Fibroblast of gingiva (primary cell): ENCODE measurements at regions not wholly inside any gene's neighbourhood (a gene's known extent, or its start where the extent isn't known, plus 50 kb on each side); places are given as distances from the start of the nearest gene placed in this dataset.
A peak's percentile ranks its signal among the peaks of the same experiment; 100 is the strongest.

Experiments used
- DNase-seq: peaks from one replicate; pipeline ENCODE4 v3.0.0-alpha.2; 2011; ENCODE audit warnings: low read depth

- DNase-seq: no peak
Observed at GRCh38 chr12:44961887-44962286, 85.8 kb upstream of the NELL2 start.

- no peak for DNase-seq
Observed at GRCh38 chr12:44960856-44961255, 84.7 kb upstream of the NELL2 start.

GRCh38 chr12:44960423-44960822, 84.3 kb upstream of the NELL2 start:
- no peak for DNase-seq

GRCh38 chr12:44947163-44947562, 71.0 kb upstream of the NELL2 start:
- DNase-seq: no peak

GRCh38 chr12:44942714-44943113, 66.6 kb upstream of the NELL2 start:
- DNase-seq: no peak

- DNase-seq: peak; percentile 50
Observed at GRCh38 chr12:44930972-44931600, 55.0 kb upstream of the NELL2 start.

GRCh38 chr12:44929236-44929885, 53.2 kb upstream of the NELL2 start:
- no peak for DNase-seq
